ENCODE measurements at regions not wholly inside any gene's neighbourhood (a gene's known extent, or its start where the extent isn't known, plus 50 kb on each side); places are given as distances from the start of the nearest gene placed in this dataset.

- TF ChIP-seq CTCF (IDR thresholded peaks at IDR 0.05): no peak
- TF ChIP-seq POLR2A (IDR thresholded peaks at IDR 0.05; ENCODE audit: low read depth): no peak
- no peak for TF ChIP-seq POLR2AphosphoS5 (IDR thresholded peaks at IDR 0.05)
Observed at GRCh38 chr4:141432000-141432712, 204.2 kb upstream of the IL15 start.
